IMR-90 (cell line): ENCODE measurements at regions not wholly inside any gene's neighbourhood (a gene's known extent, or its start where the extent isn't known, plus 50 kb on each side); places are given as distances from the start of the nearest gene placed in this dataset.

Experiments used
- FOS ChIP-seq: fragments of 150-350 bp; IDR thresholded peaks from 2 replicates; pipeline ENCODE4 v1.6.1; 2016; ENCODE audit warnings: low read depth, low read length
- POLR2A ChIP-seq: IDR thresholded peaks from 2 replicates; pipeline ENCODE4 v1.6.1; 2012; ENCODE audit warnings: mild to moderate bottlenecking, low read depth, low read length
- RAD21 ChIP-seq: IDR thresholded peaks from 2 replicates; pipeline ENCODE4 v1.6.1; 2012; ENCODE audit warnings: low read length, improper control_type of control experiment
- RCOR1 ChIP-seq: IDR thresholded peaks from 2 replicates; pipeline ENCODE4 v1.6.1; 2012; ENCODE audit warnings: mild to moderate bottlenecking, low read length, improper control_type of control experiment; ENCODE audit not compliant: insufficient replicate concordance
- RFX5 ChIP-seq: IDR thresholded peaks from 2 replicates; pipeline ENCODE4 v1.8.0; 2012; ENCODE audit warnings: low read depth, mild to moderate bottlenecking, low read length, moderate library complexity
- TF ChIP-seq, protein P1 (sequence below): conservative IDR thresholded peaks from 2 replicates; pipeline ENCODE4 v1.5.1; 2012; ENCODE audit warnings: mild to moderate bottlenecking, low read depth, low read length, improper control_type of control experiment
- TF ChIP-seq, protein P2 (sequence below): fragments of 150-350 bp; IDR thresholded peaks from 2 replicates; pipeline ENCODE4 v1.6.1; 2017; ENCODE audit warnings: mild to moderate bottlenecking, antibody characterized with exemption, low read length, low read depth

DNA sequence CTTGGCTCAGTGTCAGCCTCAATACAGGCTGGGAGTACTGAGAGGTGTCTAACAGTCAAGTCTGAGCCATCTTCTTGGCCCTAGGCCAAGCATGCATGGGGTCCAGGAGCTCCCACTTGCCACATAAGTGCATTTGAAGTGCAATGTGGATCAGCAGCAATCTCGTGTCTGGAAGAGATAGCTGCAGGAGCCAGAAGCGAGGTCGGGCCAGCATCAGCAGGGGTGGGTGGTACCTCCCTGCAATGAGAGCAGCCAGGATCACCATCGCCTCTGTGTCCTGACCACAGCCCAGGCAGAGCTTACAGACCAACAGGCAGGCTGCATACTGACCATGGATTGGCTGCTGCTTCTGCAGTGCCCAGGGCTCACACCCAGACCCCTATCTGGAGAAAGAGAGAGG lies 83.0 kb upstream of the CXCL12 start:
- TF ChIP-seq, protein P1, sequence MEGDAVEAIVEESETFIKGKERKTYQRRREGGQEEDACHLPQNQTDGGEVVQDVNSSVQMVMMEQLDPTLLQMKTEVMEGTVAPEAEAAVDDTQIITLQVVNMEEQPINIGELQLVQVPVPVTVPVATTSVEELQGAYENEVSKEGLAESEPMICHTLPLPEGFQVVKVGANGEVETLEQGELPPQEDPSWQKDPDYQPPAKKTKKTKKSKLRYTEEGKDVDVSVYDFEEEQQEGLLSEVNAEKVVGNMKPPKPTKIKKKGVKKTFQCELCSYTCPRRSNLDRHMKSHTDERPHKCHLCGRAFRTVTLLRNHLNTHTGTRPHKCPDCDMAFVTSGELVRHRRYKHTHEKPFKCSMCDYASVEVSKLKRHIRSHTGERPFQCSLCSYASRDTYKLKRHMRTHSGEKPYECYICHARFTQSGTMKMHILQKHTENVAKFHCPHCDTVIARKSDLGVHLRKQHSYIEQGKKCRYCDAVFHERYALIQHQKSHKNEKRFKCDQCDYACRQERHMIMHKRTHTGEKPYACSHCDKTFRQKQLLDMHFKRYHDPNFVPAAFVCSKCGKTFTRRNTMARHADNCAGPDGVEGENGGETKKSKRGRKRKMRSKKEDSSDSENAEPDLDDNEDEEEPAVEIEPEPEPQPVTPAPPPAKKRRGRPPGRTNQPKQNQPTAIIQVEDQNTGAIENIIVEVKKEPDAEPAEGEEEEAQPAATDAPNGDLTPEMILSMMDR, result no peak
- no peak for TF ChIP-seq RCOR1
- TF ChIP-seq, protein P2, sequence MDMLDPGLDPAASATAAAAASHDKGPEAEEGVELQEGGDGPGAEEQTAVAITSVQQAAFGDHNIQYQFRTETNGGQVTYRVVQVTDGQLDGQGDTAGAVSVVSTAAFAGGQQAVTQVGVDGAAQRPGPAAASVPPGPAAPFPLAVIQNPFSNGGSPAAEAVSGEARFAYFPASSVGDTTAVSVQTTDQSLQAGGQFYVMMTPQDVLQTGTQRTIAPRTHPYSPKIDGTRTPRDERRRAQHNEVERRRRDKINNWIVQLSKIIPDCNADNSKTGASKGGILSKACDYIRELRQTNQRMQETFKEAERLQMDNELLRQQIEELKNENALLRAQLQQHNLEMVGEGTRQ, result no peak
- no peak for TF ChIP-seq POLR2A
- no peak for TF ChIP-seq RFX5
- no peak for TF ChIP-seq RAD21
- no peak for TF ChIP-seq FOS
